GM19463 (cell line): ENCODE measurements at regions not wholly inside any gene's neighbourhood (a gene's known extent, or its start where the extent isn't known, plus 50 kb on each side); places are given as distances from the start of the nearest gene placed in this dataset.
"Not testable (repeated sequence)": the region's sequence is repeated elsewhere in the genome, so short reads cannot be mapped to it uniquely, and the experiment has no call there.

Source experiments
- ATAC-seq: cut with Tn5 transposase; IDR thresholded peaks from one replicate; pipeline ENCODE4 v1.9.1; 2021; ENCODE audit warnings: mild to moderate bottlenecking, moderate library complexity; ENCODE audit not compliant: unreplicated experiment

DNA sequence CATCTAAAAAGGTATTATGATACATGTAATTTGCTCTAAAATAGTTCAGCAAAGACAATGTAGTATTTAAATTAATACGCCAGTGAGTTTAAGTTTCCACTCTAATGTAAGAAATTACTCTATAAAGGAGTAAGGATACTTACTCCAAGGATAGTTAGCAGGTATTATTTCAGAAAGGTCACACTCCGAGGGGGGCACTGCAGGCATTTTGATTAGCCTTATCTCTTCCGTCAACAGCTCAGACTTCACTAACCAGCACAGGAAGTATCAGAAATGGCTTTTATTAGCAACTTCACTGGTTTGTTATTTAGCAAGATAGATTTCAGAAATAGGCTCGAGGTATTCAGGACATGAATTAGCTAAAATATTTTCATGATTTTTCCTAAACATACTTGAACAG lies 127.0 kb downstream of the COX18 start:
- no peak for ATAC-seq

- no peak for ATAC-seq
These were observed 131.0 kb downstream of the COX18 start for GRCh38 chr4:72938516-72938915.

DNA sequence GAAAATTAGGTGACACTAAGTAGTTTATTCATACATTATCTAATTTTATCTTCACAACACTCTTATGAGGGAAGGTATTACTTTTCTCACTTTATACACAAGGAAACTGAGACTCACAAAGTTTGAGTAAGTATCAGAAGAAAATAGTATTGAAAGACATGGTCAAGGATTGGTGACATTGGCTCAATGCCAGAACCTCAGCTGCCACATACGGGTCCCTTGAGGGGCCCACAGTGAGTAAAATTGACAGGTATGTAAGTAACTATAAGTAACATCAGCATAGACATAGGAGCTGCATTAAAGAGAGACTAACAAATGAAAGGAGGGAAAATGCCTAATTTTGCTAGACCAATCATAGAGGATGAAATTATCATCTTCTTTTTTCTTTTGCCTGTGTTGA lies 134.1 kb downstream of the COX18 start:
- ATAC-seq: no peak

GRCh38 chr4:72933029-72933428 lies 136.5 kb downstream of the COX18 start:
- no peak for ATAC-seq

GRCh38 chr4:72931346-72931745 lies 138.2 kb downstream of the COX18 start:
- ATAC-seq: no peak

DNA sequence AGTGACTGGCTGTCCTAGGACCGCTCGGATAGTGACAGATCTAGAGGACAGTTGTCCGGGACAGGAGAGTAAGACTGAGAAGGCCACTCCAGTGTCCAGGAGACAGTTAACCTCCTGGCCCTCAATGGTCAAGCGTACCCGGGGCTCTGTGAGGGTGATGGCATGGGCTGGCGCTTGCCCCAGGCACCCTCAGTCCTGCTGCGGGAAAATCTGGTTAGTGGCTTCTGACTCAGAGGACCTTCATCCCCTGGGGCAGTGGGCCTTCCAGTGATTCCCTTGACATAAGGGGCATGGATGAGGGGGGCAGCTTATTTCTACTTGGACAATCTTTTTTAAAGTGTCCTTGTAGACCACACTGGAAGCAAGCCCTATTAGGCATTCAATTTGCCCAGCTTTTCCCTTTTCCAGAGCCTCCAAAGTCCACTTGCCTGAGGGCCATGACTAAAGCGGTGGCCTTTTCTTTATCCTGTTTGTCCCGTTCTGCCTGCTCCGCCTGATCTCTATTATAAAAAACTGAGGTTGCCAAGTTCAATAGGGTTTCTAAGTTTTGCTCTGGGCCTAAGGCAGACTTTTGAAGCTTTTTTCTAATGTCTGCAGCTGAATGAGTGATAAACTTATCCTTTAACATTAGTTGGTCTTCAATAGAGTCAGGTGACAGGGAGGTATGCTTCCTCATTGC lies 139.8 kb downstream of the COX18 start:
- not testable (repeated sequence) for ATAC-seq

- ATAC-seq: no peak
These were observed 144.7 kb downstream of the COX18 start for GRCh38 chr4:72924814-72925213.

- ATAC-seq: no peak
These were observed 149.6 kb downstream of the COX18 start for GRCh38 chr4:72919937-72920336.

DNA sequence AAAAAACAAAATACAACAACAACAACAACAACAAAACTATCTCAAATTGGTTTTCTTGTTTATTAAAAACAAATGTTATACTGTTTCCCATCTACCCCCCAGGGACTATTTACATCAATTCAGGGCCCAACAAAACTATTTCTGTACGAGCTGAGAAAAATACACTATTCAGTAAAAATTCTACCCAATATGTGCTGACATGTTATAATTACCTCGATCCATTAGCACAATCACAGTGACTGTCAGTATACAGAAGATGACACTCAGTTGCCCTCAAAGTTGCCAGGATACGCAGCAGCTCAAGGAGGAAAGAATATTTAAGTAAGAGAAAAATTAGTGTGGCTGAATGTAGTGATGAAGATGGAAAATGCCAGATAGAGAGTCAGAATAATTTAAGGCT lies 150.1 kb downstream of the COX18 start:
- no peak for ATAC-seq

DNA sequence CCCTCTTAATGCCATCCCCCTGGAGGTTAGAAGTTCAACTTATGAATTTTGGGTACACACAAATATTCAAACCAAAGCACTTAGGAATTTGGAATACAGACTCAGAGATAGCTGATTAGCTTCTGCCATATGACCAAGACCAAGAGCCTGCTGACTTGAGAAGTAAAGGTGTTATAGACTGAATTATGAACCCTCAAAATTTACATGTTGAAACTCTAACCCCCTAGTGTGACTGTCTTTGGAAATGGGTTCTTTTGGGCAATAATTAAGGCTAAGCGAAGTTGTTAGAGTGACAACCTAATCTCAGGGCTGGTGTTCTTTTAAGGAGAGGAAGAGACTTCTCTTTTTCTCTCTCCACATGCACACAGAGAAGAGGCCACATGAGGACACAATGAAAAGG lies 151.2 kb downstream of the COX18 start:
- no peak for ATAC-seq

GRCh38 chr4:72911316-72911715 lies 158.2 kb downstream of the COX18 start:
- no peak for ATAC-seq

DNA sequence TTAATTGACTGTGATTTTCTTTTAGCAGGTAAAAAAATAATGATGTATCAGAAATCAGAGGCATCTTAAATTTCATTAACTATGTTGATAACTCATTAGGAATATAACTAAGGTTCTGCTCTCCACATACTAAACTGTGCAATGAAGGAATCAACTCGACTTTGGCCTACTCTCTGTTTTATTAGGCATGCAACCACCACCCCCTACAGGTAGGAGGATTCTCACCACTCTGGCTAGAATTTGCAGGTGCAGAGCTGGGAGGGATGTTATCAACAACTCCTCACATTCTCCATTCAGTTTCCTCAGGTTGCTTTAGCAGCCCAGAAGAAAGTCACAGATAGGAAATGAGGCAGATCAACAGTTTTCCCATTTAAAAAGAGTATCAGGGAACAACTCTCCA lies 160.1 kb downstream of the COX18 start:
- no peak for ATAC-seq

DNA sequence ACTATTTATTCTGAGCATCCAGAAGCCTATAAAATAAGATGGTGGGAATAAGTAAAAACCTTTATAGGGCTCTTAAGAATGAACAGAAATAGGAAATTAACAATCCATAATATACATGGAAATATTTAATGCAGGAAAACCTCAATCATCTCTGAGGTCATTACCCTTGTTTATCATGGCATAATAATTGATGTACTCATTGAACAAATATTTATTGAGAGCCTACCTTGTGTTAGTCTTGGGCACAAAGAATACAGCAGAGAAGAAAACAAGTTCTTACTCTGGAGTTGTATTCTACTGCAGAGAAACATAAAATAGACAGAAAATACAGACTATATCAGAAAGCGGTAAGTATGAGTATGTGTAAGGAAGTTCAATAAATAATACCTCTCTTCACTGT lies 167.2 kb downstream of the COX18 start:
- ATAC-seq: no peak

GRCh38 chr4:72901553-72901952 lies 168.0 kb downstream of the COX18 start:
- ATAC-seq: no peak

DNA sequence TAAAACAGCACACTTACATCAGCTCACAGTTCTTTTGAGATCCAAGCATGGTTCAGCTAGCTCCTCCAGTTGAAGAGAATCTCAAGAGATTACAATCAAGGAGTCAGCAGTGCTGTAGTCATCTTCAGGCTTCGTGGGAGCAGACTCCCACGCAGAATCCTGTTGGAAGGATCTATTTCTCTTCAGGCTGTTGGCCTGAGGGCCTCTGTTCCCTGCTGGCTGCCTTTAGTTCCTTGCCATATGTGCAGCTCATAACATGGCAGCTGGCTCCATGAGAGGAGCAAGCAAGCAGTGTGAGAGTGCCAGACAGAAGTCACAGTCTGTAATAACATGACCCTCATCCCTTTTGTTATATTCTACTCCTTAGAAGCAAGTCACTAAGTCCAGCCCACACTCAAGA lies 168.6 kb downstream of the COX18 start:
- no peak for ATAC-seq

- no peak for ATAC-seq
These were observed 169.9 kb downstream of the COX18 start for GRCh38 chr4:72899621-72900020.

- ATAC-seq: no peak
These were observed 170.3 kb downstream of the COX18 start for GRCh38 chr4:72899214-72899613.

DNA sequence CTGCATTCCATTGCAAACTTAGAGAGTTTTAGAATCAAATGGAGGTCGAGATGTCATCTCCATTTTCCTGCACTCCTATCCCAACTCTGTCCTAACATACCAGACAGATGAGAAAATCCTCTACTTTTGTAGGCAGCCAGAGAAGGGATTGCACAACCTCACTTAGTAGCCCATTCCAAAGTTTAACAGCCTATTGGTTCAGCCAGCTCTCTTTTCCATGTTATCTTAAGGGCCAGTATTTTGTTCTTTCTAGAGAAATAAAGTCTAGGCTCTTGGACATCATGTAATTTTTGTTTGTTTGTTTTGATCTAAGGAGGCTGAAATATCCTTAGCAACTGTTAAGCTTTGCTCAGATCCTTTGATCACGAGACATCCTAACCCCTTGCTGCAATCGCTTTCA lies 173.0 kb downstream of the COX18 start:
- ATAC-seq: no peak

- ATAC-seq: no peak
These were observed 174.1 kb downstream of the COX18 start for GRCh38 chr4:72895408-72895807.

DNA sequence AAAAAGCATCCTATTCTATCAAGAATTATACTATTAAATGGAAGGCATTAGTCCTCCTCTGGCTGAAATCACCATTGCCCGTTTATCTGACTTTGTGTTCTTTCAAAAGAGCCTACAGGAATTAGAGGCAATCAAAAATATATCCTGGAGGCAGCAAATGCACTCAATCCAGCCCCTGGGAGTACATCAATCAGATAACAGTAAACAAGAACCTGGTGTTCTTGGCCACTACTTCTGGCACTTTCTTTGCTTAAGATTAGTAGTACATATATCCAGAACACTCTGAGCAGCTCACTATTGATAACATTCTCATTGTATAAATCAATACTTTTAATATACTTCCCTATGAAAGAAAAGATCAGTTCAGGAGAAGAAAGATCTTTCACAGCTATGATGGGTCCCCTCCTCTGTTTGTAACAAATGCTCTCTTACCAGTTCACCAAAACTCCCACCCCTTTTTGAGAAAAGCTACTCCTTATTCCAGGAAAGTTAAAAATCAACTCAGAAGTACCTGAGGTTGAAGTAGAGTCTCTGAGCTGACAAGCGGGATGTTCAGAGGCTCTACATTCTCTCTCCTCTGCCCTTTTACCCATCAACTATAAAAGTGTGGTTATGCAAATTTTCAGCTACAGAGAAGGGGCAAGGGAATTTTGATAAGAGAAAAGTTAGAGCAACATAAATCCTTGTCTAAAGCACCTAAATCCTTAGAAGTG lies 176.0 kb downstream of the COX18 start:
- no peak for ATAC-seq

GRCh38 chr4:72888331-72888730 lies 181.2 kb downstream of the COX18 start:
- no peak for ATAC-seq

GRCh38 chr4:72887152-72887551 lies 182.4 kb downstream of the COX18 start:
- no peak for ATAC-seq

GRCh38 chr4:72886602-72887001 lies 182.9 kb downstream of the COX18 start:
- no peak for ATAC-seq
